ENCODE measurements at regions not wholly inside any gene's neighbourhood (a gene's known extent, or its start where the extent isn't known, plus 50 kb on each side); places are given as distances from the start of the nearest gene placed in this dataset.

DNA sequence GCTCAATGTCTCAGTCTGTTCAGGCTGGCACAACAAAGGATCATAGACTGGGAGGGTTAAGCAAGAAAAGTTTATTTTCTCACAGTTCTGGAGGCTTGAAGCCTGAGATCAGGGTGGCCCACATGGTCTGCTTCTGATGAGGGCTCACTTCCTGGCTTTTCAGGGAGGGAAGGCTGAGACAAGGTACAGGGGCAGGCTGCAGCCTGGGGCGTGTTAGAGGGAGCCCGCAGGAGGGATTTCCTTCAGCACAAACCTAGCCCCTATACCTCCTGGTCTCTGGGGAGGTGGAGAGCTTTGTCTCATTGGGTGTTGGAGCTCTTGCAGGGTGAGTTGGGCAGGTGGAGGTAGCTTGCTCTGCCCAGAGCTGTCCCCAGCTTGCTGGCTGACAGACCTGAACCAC, 81.1 kb upstream of the GPR6 start:
- TF ChIP-seq, protein P1, sequence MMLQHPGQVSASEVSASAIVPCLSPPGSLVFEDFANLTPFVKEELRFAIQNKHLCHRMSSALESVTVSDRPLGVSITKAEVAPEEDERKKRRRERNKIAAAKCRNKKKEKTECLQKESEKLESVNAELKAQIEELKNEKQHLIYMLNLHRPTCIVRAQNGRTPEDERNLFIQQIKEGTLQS (IDR thresholded peaks at IDR 0.05) = no peak
- TF ChIP-seq, protein P2, sequence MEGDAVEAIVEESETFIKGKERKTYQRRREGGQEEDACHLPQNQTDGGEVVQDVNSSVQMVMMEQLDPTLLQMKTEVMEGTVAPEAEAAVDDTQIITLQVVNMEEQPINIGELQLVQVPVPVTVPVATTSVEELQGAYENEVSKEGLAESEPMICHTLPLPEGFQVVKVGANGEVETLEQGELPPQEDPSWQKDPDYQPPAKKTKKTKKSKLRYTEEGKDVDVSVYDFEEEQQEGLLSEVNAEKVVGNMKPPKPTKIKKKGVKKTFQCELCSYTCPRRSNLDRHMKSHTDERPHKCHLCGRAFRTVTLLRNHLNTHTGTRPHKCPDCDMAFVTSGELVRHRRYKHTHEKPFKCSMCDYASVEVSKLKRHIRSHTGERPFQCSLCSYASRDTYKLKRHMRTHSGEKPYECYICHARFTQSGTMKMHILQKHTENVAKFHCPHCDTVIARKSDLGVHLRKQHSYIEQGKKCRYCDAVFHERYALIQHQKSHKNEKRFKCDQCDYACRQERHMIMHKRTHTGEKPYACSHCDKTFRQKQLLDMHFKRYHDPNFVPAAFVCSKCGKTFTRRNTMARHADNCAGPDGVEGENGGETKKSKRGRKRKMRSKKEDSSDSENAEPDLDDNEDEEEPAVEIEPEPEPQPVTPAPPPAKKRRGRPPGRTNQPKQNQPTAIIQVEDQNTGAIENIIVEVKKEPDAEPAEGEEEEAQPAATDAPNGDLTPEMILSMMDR (IDR thresholded peaks at IDR 0.05; ENCODE audit: low read depth, low read length, missing input control) = no peak
- TF ChIP-seq NR2F2 (IDR thresholded peaks at IDR 0.05) (no peak), TAF1 (conservative IDR thresholded peaks at IDR 0.05) (no peak), YY1 (IDR thresholded peaks at IDR 0.05) (no peak), RAD21 (IDR thresholded peaks at IDR 0.05) (no peak)
- TF ChIP-seq, protein P3, sequence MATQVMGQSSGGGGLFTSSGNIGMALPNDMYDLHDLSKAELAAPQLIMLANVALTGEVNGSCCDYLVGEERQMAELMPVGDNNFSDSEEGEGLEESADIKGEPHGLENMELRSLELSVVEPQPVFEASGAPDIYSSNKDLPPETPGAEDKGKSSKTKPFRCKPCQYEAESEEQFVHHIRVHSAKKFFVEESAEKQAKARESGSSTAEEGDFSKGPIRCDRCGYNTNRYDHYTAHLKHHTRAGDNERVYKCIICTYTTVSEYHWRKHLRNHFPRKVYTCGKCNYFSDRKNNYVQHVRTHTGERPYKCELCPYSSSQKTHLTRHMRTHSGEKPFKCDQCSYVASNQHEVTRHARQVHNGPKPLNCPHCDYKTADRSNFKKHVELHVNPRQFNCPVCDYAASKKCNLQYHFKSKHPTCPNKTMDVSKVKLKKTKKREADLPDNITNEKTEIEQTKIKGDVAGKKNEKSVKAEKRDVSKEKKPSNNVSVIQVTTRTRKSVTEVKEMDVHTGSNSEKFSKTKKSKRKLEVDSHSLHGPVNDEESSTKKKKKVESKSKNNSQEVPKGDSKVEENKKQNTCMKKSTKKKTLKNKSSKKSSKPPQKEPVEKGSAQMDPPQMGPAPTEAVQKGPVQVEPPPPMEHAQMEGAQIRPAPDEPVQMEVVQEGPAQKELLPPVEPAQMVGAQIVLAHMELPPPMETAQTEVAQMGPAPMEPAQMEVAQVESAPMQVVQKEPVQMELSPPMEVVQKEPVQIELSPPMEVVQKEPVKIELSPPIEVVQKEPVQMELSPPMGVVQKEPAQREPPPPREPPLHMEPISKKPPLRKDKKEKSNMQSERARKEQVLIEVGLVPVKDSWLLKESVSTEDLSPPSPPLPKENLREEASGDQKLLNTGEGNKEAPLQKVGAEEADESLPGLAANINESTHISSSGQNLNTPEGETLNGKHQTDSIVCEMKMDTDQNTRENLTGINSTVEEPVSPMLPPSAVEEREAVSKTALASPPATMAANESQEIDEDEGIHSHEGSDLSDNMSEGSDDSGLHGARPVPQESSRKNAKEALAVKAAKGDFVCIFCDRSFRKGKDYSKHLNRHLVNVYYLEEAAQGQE (IDR thresholded peaks at IDR 0.05) = no peak

All from liver (tissue), 3 donors.